B cell (primary cell): ENCODE measurements at regions not wholly inside any gene's neighbourhood (a gene's known extent, or its start where the extent isn't known, plus 50 kb on each side); places are given as distances from the start of the nearest gene placed in this dataset.

ENCODE experiments used
- ATAC-seq: fragments of 200-7000 bp; cut with Tn5 transposase; one replicate; pipeline ENCODE4 v1.10.0; 2021; ENCODE audit warnings: low read depth, mild to moderate bottlenecking, moderate number of reproducible peaks, moderate library complexity
- CTCF ChIA-PET: fragments of 350-600 bp; sonication (Branson Sonifier 250); formaldehyde crosslinking; loops from one replicate; lab custom pipeline; 2021; ENCODE audit warnings: antibody characterized with exemption, inconsistent platforms; lab: Charles Lee
- POLR2A ChIA-PET: fragments of 350-600 bp; sonication (Branson Sonifier 250); formaldehyde crosslinking; loops from one replicate; lab custom pipeline; 2021; ENCODE audit warnings: antibody characterized with exemption; lab: Charles Lee
- DNase-seq: peaks from one replicate; pipeline ENCODE4 v3.0.0; 2013
- H2AFZ ChIP-seq: 2 replicates; pipeline ENCODE4 v1.6.1; 2012; ENCODE audit warnings: mild to moderate bottlenecking, low read depth, low read length; ENCODE audit not compliant: insufficient read depth, poor library complexity, severe bottlenecking
- H3K27ac ChIP-seq, 2 donors: 1 replicate in 1 of 2; 2 replicates in 1 of 2; pipeline ENCODE4 v1.5.1; 2012 to 2013; ENCODE audit warnings: low read length in 2 of 2, mild to moderate bottlenecking in 2 of 2, moderate library complexity in 1 of 2
- H3K27me3 ChIP-seq, 4 experiments: fragments of 200-600 bp in 1 of 4; sonication (generic) in 1 of 4; replicated peaks in 1 of 4; 1 replicate in 2 of 4; 2 replicates in 2 of 4; pipeline versions ENCODE4 v1.6.1 to v1.7.0; 2013 to 2016; ENCODE audit warnings: low read length in 3 of 4, mild to moderate bottlenecking in 2 of 4, mixed read lengths in 1 of 4, moderate library complexity in 1 of 4; ENCODE audit not compliant: insufficient read depth in 4 of 4, control insufficient read depth in 3 of 4; ENCODE audit errors: control extremely low read depth in 1 of 4
- H3K36me3 ChIP-seq, 2 experiments: replicated peaks in 1 of 2; 1 replicate in 1 of 2; 2 replicates in 1 of 2; pipeline versions ENCODE4 v1.6.1 to v1.7.1; 2013; ENCODE audit warnings: low read length in 1 of 2; ENCODE audit not compliant: insufficient read depth in 2 of 2, control insufficient read depth in 1 of 2; ENCODE audit errors: control extremely low read depth in 1 of 2, extremely low read depth in 1 of 2
- H3K4me1 ChIP-seq, 2 donors: fragments of 200-600 bp in 1 of 2; sonication (generic) in 1 of 2; 1 replicate in 1 of 2; 2 replicates in 1 of 2; pipeline versions ENCODE4 v1.5.1 to v1.6.1; 2013 to 2017; ENCODE audit warnings: low read length in 2 of 2; ENCODE audit not compliant: control insufficient read depth in 2 of 2, insufficient read depth in 2 of 2
- H3K4me2 ChIP-seq: replicated peaks from 2 replicates; pipeline ENCODE3; 2012; ENCODE audit warnings: mild to moderate bottlenecking, low read depth, low read length; ENCODE audit not compliant: poor library complexity, severe bottlenecking
- H3K4me3 ChIP-seq, 5 experiments: fragments of 200-600 bp in 1 of 5; sonication (generic) in 1 of 5; 1 replicate in 3 of 5; 2 replicates in 2 of 5; pipeline versions ENCODE4 v1.5.1 to v1.7.0; 2011 to 2016; ENCODE audit warnings: low read length in 4 of 5, mild to moderate bottlenecking in 4 of 5, low read depth in 2 of 5, control low read depth in 1 of 5, moderate library complexity in 1 of 5; ENCODE audit not compliant: insufficient read depth in 1 of 5; ENCODE audit errors: control extremely low read depth in 1 of 5, extremely low read depth in 1 of 5
- H3K79me2 ChIP-seq: fragments of 200-600 bp; sonication (generic); one replicate; pipeline ENCODE4 v1.6.0; 2016; ENCODE audit warnings: low read length; ENCODE audit not compliant: control insufficient read depth, insufficient read depth
- H3K9ac ChIP-seq: fragments of 200-600 bp; sonication (generic); 2 replicates; pipeline ENCODE4 v1.6.1; 2017; ENCODE audit warnings: mild to moderate bottlenecking, low read length, moderate library complexity
- H3K9me3 ChIP-seq, 3 donors: one replicate each; pipeline versions ENCODE4 v1.6.1 to v1.7.1; 2013; ENCODE audit warnings: low read length in 2 of 3; ENCODE audit not compliant: control insufficient read depth in 2 of 3, insufficient read depth in 1 of 3; ENCODE audit errors: control extremely low read depth in 1 of 3
- H4K20me1 ChIP-seq: 2 replicates; pipeline ENCODE4 v1.6.0; 2012; ENCODE audit warnings: mild to moderate bottlenecking, low read length; ENCODE audit not compliant: insufficient read depth, control insufficient read depth, poor library complexity, severe bottlenecking
- H3K27ac Mint-ChIP-seq: one replicate; pipeline ENCODE4 v1.8.0; 2021; ENCODE audit warnings: mixed read lengths
- H3K27me3 Mint-ChIP-seq: one replicate; pipeline ENCODE4 v1.8.0; 2021; ENCODE audit warnings: mixed read lengths
- H3K4me1 Mint-ChIP-seq: one replicate; pipeline ENCODE4 v1.8.0; 2021; ENCODE audit warnings: mixed read lengths
- H3K4me3 Mint-ChIP-seq: one replicate; pipeline ENCODE4 v1.8.0; 2021; ENCODE audit warnings: mixed read lengths
- H3K9me3 Mint-ChIP-seq: one replicate; pipeline ENCODE4 v1.8.0; 2022; ENCODE audit warnings: mixed read lengths; ENCODE audit not compliant: insufficient read depth
- EZH2 ChIP-seq: IDR thresholded peaks from 2 replicates; pipeline ENCODE4 v1.6.1; 2012; ENCODE audit warnings: borderline replicate concordance, low read depth, mild to moderate bottlenecking, moderate library complexity, low read length; ENCODE audit not compliant: insufficient read depth, poor library complexity, severe bottlenecking
- WGBS: methylation state at CpG from one replicate; pipeline ENCODE4 v1.1.5; 2013; ENCODE audit warnings: missing lambda C conversion rate; ENCODE audit not compliant: insufficient coverage; 5-methylcytosine and 5-hydroxymethylcytosine counted together
- intact Hi-C: fragments of 100-400 bp; cut with micrococcal nuclease; formaldehyde crosslinking; loops from one replicate; pipeline ENCODE4 v1.10.0; 2022
- TF ChIP-seq, protein P1 (sequence below): fragments of 200-600 bp; IDR thresholded peaks from one replicate; pipeline ENCODE4 v1.8.0; 2022; ENCODE audit warnings: antibody characterized with exemption, mild to moderate bottlenecking

DNA sequence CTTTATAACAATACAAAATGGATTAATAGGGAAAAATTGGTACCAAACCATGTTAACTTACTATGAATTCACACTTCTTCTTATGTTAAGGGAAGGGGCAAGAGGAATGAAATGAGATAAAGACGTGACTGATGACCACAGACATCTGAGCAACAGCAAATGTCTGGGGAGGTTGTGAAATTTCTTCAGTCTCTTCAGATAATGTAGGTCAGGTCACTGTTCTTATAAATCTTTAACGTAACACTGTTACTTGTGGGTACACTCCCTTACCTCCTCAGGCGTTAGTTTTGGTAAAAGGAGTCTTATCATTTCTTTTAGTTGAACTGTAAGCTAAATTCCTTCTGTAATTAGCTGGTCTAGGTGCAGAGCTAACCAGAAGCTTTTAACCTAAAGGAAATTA is 405.0 kb upstream of the LRFN5 start:
- ATAC-seq (no peak), DNase-seq (no peak)
- no peak overlapping the region for H2AFZ ChIP-seq
- POLR2A ChIA-PET: no interaction called here
- no peak overlapping the region for H3K27ac ChIP-seq
- no peaks in the 10 kb centered on the region for H3K27me3 Mint-ChIP-seq
- H3K4me3 Mint-ChIP-seq: no peak overlapping the region
- no peaks in the 10 kb centered on the region for H4K20me1 ChIP-seq
- no peaks in the 10 kb centered on the region for H3K4me1 Mint-ChIP-seq
- CTCF ChIA-PET: no interaction called here
- no CpG with 5 or more reads among the region's 3 CpGs for WGBS
- TF ChIP-seq EZH2: no peak
- H3K27me3 ChIP-seq: no peaks in the 10 kb centered on the region
- H3K79me2 ChIP-seq: no peaks in the 10 kb centered on the region
- H3K36me3 ChIP-seq: no peaks in the 10 kb centered on the region
- H3K27ac Mint-ChIP-seq: no peak overlapping the region
- H3K9me3 Mint-ChIP-seq: no peaks in the 10 kb centered on the region
- intact Hi-C loops: no loop called here
- no peaks in the 10 kb centered on the region for H3K4me1 ChIP-seq
- no peak overlapping the region for H3K9ac ChIP-seq
- H3K4me2 ChIP-seq: no peak overlapping the region
- H3K4me3 ChIP-seq: no peak overlapping the region
- no peaks in the 10 kb centered on the region for H3K9me3 ChIP-seq

DNA sequence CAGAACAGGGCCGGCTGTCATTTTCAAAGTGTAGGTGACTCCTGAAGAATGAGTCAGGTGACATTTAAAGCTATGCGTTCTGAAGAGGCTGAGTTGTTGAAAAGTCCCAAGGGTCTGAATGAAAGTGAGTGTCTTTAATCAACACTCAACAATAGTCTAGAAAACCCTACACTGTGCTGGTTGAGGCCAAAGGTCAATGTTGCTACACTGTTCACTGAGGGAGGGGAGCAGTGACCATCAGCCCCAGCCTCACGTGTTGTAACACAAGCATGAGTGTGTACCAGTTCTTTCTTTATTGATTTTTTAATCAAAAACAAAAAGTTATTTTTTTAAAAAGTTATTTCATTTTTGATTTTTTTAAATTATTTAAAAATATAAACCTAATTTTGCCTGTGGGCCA is 418.8 kb upstream of the LRFN5 start:
- no peak overlapping the region for H3K27ac Mint-ChIP-seq
- POLR2A ChIA-PET: no interaction called here
- H3K4me3 Mint-ChIP-seq: no peak overlapping the region
- Histone ChIP-seq H3K9me3 (no peaks in the 10 kb centered on the region), H4K20me1 (no peaks in the 10 kb centered on the region), H2AFZ (no peak overlapping the region), H3K36me3 (no peaks in the 10 kb centered on the region), H3K4me2 (no peak overlapping the region), H3K4me3 (no peak overlapping the region), H3K4me1 (no peaks in the 10 kb centered on the region), H3K27ac (no peak overlapping the region), H3K9ac (no peak overlapping the region), H3K27me3 (no peaks in the 10 kb centered on the region), H3K79me2 (no peaks in the 10 kb centered on the region)
- DNase-seq: no peak
- no peaks in the 10 kb centered on the region for H3K27me3 Mint-ChIP-seq
- H3K4me1 Mint-ChIP-seq: no peaks in the 10 kb centered on the region
- WGBS: no CpG with 5 or more reads among the region's 3 CpGs
- H3K9me3 Mint-ChIP-seq: peaks cover 2% of the 10 kb centered on the region
- TF ChIP-seq EZH2: no peak
- TF ChIP-seq, protein P1, sequence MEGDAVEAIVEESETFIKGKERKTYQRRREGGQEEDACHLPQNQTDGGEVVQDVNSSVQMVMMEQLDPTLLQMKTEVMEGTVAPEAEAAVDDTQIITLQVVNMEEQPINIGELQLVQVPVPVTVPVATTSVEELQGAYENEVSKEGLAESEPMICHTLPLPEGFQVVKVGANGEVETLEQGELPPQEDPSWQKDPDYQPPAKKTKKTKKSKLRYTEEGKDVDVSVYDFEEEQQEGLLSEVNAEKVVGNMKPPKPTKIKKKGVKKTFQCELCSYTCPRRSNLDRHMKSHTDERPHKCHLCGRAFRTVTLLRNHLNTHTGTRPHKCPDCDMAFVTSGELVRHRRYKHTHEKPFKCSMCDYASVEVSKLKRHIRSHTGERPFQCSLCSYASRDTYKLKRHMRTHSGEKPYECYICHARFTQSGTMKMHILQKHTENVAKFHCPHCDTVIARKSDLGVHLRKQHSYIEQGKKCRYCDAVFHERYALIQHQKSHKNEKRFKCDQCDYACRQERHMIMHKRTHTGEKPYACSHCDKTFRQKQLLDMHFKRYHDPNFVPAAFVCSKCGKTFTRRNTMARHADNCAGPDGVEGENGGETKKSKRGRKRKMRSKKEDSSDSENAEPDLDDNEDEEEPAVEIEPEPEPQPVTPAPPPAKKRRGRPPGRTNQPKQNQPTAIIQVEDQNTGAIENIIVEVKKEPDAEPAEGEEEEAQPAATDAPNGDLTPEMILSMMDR: no peak
- CTCF ChIA-PET: no interaction called here
- intact Hi-C loops: no loop called here
- no peak for ATAC-seq
